SIG-M5 treated with dmso at 0.1 percent for 504 hours (cell line): ENCODE measurements at regions not wholly inside any gene's neighbourhood (a gene's known extent, or its start where the extent isn't known, plus 50 kb on each side); places are given as distances from the start of the nearest gene placed in this dataset.
"Not testable (repeated sequence)": the region's sequence is repeated elsewhere in the genome, so short reads cannot be mapped to it uniquely, and the experiment has no call there.

Source experiments
- DNase-seq: peaks from one replicate; lab custom pipeline; 2025; ENCODE audit not compliant: unreplicated experiment; lab: John Stamatoyannopoulos, UW

GRCh38 chr4:27119239-27119638, 258.6 kb downstream of the STIM2 start:
- no peak for DNase-seq

GRCh38 chr4:27121830-27122229, 261.2 kb downstream of the STIM2 start:
- DNase-seq, result no peak

DNA sequence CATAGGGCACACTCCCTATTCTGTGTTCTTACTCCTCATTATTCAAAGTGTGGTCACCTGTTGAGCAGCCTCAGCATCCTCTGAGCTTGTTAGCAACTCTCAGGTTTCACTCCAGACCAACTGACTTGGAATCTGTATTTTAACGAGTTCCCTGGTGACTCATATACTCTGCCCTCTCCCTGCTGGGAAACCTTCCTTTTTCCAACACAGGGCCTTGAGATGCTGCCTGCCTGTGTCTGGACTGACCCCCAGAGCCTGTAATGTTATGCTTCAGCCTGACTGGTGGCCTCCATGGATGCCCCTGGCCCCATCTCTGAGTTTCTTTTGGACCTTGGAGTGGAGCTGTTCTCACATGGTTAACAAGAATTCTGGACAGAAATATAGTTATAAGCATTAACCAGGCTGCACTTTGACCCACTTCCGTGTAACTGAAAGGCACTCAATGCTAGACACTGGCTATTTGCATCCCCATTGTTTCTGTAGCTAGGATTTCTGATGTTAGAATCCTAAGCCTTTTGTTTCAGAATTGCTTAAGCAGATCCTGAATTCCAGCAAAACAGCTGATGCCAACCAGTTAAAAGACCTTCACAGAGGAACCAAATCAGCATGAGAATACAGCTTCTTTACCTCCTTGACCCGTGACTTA, 262.6 kb downstream of the STIM2 start:
- no peak for DNase-seq

GRCh38 chr4:27123769-27124124, 263.1 kb downstream of the STIM2 start:
- no peak for DNase-seq

GRCh38 chr4:27126895-27127294, 266.3 kb downstream of the STIM2 start:
- DNase-seq, result not testable (repeated sequence)

DNA sequence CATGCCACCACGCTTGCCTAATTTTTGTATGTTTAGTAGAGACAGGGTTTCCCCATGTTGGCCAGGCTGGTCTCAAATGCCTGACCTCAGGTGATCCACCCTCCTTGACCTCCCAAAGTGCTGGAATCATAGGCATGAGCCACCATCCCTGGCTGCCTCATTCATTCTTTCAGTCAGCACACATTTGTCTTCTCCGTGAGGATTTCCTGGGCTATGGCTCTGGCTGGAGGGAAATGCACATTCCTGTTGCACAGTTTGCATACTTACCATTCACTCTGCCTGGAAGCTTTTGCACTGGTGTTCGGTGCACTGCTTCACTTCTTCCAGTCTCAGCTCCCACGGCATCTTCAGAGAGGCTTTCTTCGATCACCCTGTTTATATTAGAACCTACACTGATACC, 267.8 kb downstream of the STIM2 start:
- DNase-seq, result no peak

GRCh38 chr4:27129871-27130366, 269.3 kb downstream of the STIM2 start:
- no peak for DNase-seq

DNA sequence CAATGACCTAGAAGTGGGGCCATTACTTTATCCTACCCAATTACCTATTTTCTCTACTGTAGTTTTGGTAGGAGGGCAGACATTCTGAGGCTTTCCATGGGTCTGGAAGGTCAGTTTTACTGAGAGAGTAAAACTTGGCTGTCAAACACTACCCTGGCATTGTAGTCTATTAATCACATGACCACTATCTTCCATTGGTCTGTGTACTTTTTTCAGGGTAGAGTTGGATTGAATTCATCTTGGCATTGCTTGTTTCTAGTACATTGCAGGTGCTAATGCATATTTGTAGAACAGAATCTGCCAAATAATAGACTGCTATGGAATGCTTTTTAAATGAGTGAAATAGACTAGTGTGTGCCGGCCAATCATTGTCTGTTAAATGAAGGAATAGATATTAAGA, 271.9 kb downstream of the STIM2 start:
- DNase-seq, result no peak

DNA sequence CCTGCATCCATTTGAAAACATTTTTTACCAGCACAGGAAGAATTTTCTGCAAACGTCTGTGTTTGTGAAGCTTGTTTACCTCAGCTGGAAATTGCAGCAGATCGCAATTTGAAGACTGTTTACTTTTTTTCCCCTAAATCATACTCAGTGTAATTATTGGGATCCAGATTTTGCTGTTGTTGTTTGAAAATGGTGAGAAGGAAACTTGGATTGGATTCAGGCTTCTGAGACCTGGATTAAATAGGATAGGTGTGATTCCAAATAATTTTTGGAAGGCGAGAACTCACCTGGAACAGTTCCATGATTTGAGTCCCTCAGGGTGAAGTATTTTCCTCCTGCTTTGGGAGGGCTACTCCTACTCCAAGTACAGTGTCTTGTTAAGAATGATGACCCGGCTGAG, 279.8 kb downstream of the STIM2 start:
- DNase-seq, result no peak

DNA sequence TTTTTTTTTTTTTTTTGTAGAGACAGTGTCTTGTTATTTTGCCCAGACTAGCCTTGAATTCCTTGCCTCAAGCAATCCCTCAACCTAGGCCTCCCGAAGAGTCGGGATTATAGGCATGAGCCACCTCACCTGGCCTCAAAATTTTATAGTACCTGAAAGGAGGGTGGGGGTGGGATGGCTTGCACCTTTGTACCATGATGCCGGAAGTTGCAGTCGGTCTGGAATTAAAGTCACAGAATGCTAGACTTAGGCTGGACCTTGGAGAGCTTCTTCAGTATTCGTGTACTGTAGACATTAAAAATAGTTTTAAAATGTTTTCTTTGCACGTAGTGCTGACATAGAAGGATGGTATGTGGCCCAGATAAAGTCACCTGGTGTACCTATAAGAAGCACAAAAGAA, 280.9 kb downstream of the STIM2 start:
- DNase-seq, result no peak

GRCh38 chr4:27142841-27143240, 282.2 kb downstream of the STIM2 start:
- DNase-seq, result no peak

GRCh38 chr4:27145597-27145996, 285.0 kb downstream of the STIM2 start:
- DNase-seq, result no peak

DNA sequence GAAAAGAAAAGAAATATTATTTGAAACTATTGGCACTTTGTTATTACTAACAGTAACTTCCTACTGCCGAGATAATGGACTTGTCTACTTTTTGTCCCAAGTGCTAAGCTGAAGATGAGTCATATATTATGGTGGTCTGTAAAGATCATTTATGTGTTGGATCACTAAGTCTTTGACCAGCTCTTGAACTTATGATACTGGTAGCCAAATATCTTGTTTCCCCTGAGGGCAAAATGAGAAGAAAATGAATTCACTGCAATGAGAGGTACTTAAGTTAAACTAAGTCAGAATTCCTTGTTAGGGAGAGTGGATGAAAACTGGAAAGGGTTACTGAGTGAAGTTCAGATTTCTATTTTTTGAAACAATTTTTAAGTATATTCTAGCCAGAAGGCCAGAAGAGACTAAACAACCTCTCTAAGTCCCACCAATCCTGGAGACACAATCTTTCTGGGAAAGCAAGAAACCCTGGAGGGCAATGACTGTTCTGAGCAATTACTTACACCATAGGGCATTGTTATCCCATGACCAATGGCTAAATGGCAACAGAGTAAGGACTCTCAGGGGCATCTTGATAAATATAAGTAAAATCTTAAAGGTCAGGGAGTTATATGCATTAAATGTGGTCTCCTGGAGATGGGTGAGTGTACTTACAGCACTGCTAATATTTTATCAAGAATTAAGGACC, 287.7 kb downstream of the STIM2 start:
- DNase-seq, result no peak

- DNase-seq, result no peak
These were observed 289.0 kb downstream of the STIM2 start for GRCh38 chr4:27149541-27150212.

- DNase-seq, result no peak
These were observed 292.1 kb downstream of the STIM2 start for GRCh38 chr4:27152703-27153102.

GRCh38 chr4:27154706-27155105, 294.1 kb downstream of the STIM2 start:
- DNase-seq, result no peak

DNA sequence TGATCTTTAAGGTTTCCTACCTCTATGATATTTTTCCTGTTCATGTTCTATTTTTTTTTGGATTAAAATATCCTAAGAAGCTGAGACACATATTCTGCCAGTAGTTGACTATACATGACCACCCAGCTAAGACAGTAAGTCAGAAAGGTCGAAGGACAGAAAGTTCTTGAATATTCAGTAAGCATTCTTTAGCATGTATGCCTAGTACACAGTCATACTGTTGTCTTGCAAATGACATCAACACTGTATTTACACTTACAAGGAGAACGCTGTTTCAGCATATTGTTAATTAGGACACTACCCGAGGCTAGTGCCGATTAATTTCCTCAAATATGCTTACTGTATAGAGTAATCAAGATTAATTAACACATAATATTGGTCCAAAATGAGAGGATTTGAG, 300.6 kb downstream of the STIM2 start:
- DNase-seq, result no peak

- DNase-seq, result no peak
These were observed 308.1 kb downstream of the STIM2 start for GRCh38 chr4:27168783-27169182.

DNA sequence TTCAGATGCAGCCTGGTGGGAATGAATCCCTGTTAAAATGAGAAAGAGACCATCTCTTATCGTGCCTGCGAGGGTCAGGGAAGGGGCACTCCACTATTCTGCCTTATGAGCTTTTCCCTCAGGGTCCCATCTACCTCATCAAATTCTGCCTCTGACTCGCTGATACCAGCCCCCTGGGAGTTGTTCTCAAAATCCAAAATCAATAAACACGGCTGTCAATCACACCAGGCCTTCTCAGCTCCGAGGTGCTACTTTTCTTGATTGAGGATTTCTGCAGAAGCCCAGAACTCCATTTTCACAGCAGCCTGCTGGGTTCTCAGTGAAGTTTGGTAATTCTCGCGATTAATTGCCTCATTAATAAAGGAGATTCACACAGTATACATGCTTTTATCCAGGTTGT, 312.6 kb downstream of the STIM2 start:
- DNase-seq, result no peak

DNA sequence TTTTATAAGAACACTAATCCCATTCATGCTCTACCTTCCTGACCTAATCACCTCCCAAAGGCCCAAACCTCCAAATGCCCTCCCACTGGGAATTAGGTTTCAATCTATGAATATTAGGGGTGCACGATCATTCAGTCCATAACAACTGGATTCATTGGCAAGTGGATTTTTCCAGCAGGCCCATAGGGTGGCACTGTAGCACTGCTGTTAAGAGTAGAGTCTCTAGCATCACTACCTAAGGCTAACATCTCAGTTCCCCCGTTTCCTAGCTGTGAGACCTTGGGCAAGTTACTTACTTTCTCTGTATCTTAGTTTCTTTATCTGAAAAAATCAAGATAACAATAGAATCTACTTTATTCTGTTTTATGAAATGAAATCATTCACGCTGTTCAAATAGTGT, 315.8 kb downstream of the STIM2 start:
- DNase-seq, result peak; percentile 35

DNA sequence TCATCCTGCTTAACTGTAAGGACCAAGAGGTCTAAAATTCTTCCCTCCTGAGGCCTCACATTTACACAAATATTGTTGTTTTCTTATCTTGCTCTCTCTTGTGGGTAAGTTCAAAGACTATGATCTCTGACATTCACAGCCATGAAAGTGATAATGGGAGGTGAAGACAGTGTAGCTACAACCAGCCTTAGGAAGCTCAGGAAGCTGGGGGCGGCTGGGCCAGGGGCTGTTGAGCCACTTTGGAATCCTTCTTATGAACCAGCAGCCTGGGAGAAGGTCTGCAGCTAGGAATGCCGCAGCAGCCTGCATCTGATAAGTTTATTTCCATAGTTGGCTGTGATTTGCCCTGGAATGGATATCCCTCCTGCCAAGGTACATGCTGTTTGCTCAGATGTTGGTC, 316.2 kb downstream of the STIM2 start:
- no peak for DNase-seq

DNA sequence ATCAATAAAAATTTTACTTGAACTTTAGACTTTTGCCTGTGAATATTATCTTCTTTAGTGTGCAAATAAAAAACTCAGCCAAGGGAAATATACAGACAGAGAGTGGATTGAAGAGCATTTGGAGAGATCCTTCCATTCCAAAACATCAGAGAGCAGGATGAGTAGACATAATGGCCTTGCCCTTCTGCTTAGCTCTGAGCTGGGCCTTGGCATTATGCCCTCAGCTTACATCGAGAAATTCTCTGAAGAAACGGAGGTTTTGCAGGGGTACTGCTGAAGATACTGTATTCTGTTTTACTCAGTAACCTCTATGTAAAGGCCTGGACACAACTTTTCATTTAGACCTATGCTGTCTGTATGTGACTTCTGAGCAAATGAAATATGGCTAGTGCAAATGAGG, 317.4 kb downstream of the STIM2 start:
- no peak for DNase-seq
